Caco-2 (cell line): ENCODE measurements at regions not wholly inside any gene's neighbourhood (a gene's known extent, or its start where the extent isn't known, plus 50 kb on each side); places are given as distances from the start of the nearest gene placed in this dataset.

ENCODE experiments used
- BruUV-seq: library from RNA; stranded (reverse); fragments of 400-500 nt; replicated peaks from 2 replicates; lab custom pipeline; 2021; lab: Mats Ljungman, UMichigan
- CTCF ChIA-PET: fragments of 300-600 bp; sonication (Branson Sonifier 250); formaldehyde crosslinking; loops from one replicate; lab custom pipeline; 2022; ENCODE audit warnings: antibody characterized with exemption; lab: Charles Lee
- POLR2A ChIA-PET: fragments of 300-600 bp; sonication (Branson Sonifier 250); formaldehyde crosslinking; loops from one replicate; lab custom pipeline; 2022; ENCODE audit warnings: antibody characterized with exemption; lab: Charles Lee
- DNase-seq, 2 experiments: peaks; one replicate each; pipeline versions ENCODE4 v3.0.0 to v3.0.0-alpha.2; 2020 to 2022
- H3K27me3 ChIP-seq: replicated peaks from 2 replicates; pipeline ENCODE4 v1.6.0; 2011; ENCODE audit warnings: low read length; ENCODE audit not compliant: control insufficient read depth, insufficient read depth
- H3K36me3 ChIP-seq: 2 replicates; pipeline ENCODE4 v1.5.1; 2011; ENCODE audit warnings: low read length; ENCODE audit not compliant: control insufficient read depth, insufficient read depth
- H3K4me1 ChIP-seq: fragments of 250-450 bp; sonication (Bioruptor Pico); 2 replicates; pipeline ENCODE4 v1.5.1; 2020; ENCODE audit warnings: mild to moderate bottlenecking
- H3K4me3 ChIP-seq: 2 replicates; pipeline ENCODE4 v1.5.1; 2011; ENCODE audit warnings: low read depth, mild to moderate bottlenecking, control low read depth, low read length
- H3K9me3 ChIP-seq: fragments of 250-450 bp; sonication (Bioruptor Pico); 2 replicates; pipeline ENCODE4 v1.5.1; 2020; ENCODE audit warnings: mild to moderate bottlenecking, moderate library complexity
- H3K27ac Mint-ChIP-seq: one replicate; pipeline ENCODE4 v1.8.0; 2022; ENCODE audit warnings: mixed read lengths; ENCODE audit not compliant: unreplicated experiment
- H3K27me3 Mint-ChIP-seq: one replicate; pipeline ENCODE4 v1.8.0; 2022; ENCODE audit warnings: mixed read lengths; ENCODE audit not compliant: insufficient read depth, unreplicated experiment
- H3K36me3 Mint-ChIP-seq: one replicate; pipeline ENCODE4 v1.8.0; 2022; ENCODE audit warnings: mild to moderate bottlenecking, mixed read lengths; ENCODE audit not compliant: insufficient read depth, unreplicated experiment
- H3K4me1 Mint-ChIP-seq: one replicate; pipeline ENCODE4 v1.8.0; 2022; ENCODE audit warnings: low read depth, mixed read lengths; ENCODE audit not compliant: unreplicated experiment
- H3K4me3 Mint-ChIP-seq: one replicate; pipeline ENCODE4 v1.8.0; 2022; ENCODE audit warnings: mild to moderate bottlenecking, moderate library complexity, mixed read lengths; ENCODE audit not compliant: unreplicated experiment
- H3K9me3 Mint-ChIP-seq: one replicate; pipeline ENCODE4 v1.8.0; 2022; ENCODE audit warnings: mixed read lengths; ENCODE audit not compliant: unreplicated experiment
- intact Hi-C: fragments of 100-400 bp; cut with micrococcal nuclease; formaldehyde crosslinking; loops from one replicate; pipeline ENCODE4 v1.10.0; 2022; ENCODE audit not compliant: unreplicated experiment
- TF ChIP-seq, protein P1 (sequence below), 2 experiments: fragments of 200-600 bp in 1 of 2; IDR thresholded peaks; 1 replicate in 1 of 2; 2 replicates in 1 of 2; pipeline versions ENCODE4 v1.5.1 to v1.8.0; 2011 to 2022; ENCODE audit warnings: antibody characterized with exemption in 1 of 2, control low read depth in 1 of 2, inconsistent platforms in 1 of 2, low read depth in 1 of 2, low read length in 1 of 2, mild to moderate bottlenecking in 1 of 2, moderate library complexity in 1 of 2; ENCODE audit not compliant: insufficient read depth in 1 of 2, severe bottlenecking in 1 of 2, unreplicated experiment in 1 of 2

GRCh38 chr1:14090531-14090930 lies 390.5 kb downstream of the PRDM2 start:
- Mint-ChIP-seq H3K4me1 (no peaks in the 10 kb centered on the region), H3K4me3 (no peak overlapping the region), H3K27me3 (no peaks in the 10 kb centered on the region), H3K9me3 (peaks cover 25% of the 10 kb centered on the region), H3K27ac (no peak overlapping the region), H3K36me3 (no peaks in the 10 kb centered on the region)
- Histone ChIP-seq H3K4me3 (no peak overlapping the region), H3K9me3 (no peaks in the 10 kb centered on the region), H3K4me1 (no peaks in the 10 kb centered on the region), H3K27me3 (no peaks in the 10 kb centered on the region), H3K36me3 (no peaks in the 10 kb centered on the region)
- TF ChIP-seq, protein P1, sequence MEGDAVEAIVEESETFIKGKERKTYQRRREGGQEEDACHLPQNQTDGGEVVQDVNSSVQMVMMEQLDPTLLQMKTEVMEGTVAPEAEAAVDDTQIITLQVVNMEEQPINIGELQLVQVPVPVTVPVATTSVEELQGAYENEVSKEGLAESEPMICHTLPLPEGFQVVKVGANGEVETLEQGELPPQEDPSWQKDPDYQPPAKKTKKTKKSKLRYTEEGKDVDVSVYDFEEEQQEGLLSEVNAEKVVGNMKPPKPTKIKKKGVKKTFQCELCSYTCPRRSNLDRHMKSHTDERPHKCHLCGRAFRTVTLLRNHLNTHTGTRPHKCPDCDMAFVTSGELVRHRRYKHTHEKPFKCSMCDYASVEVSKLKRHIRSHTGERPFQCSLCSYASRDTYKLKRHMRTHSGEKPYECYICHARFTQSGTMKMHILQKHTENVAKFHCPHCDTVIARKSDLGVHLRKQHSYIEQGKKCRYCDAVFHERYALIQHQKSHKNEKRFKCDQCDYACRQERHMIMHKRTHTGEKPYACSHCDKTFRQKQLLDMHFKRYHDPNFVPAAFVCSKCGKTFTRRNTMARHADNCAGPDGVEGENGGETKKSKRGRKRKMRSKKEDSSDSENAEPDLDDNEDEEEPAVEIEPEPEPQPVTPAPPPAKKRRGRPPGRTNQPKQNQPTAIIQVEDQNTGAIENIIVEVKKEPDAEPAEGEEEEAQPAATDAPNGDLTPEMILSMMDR (IDR thresholded peaks at IDR 0.05; ENCODE audit: insufficient read depth in 1 of 2, low read depth in 1 of 2, low read length in 1 of 2, severe bottlenecking in 1 of 2, unreplicated experiment in 1 of 2) = no peak
- no peak for DNase-seq
- intact Hi-C loops = no loop called here
- no TSS peak for BruUV-seq
- ChIA-PET POLR2A (no interaction called here), CTCF (interaction anchor here (0.7 kb wide), 1 partner anchor 170 kb away, joined by 3 read pairs; no protein-coding TSS in a partner anchor)

- no TSS peak for BruUV-seq
- no peak overlapping the region for H3K4me3 ChIP-seq
- H3K36me3 ChIP-seq = no peaks in the 10 kb centered on the region
- ChIA-PET POLR2A (no interaction called here), CTCF (no interaction called here)
- no peaks in the 10 kb centered on the region for H3K4me1 ChIP-seq
- H3K27me3 ChIP-seq = no peaks in the 10 kb centered on the region
- H3K4me3 Mint-ChIP-seq = no peak overlapping the region
- no peaks in the 10 kb centered on the region for H3K9me3 ChIP-seq
- no peaks in the 10 kb centered on the region for H3K4me1 Mint-ChIP-seq
- H3K9me3 Mint-ChIP-seq = peaks cover 19% of the 10 kb centered on the region
- H3K36me3 Mint-ChIP-seq = no peaks in the 10 kb centered on the region
- intact Hi-C loops = no loop called here
- no peaks in the 10 kb centered on the region for H3K27me3 Mint-ChIP-seq
- no peak for DNase-seq
- H3K27ac Mint-ChIP-seq = no peak overlapping the region
- TF ChIP-seq, protein P1 (IDR thresholded peaks at IDR 0.05; ENCODE audit: insufficient read depth in 1 of 2, low read depth in 1 of 2, low read length in 1 of 2, severe bottlenecking in 1 of 2, unreplicated experiment in 1 of 2) = no peak
Measured at GRCh38 chr1:14094611-14095400, 394.8 kb downstream of the PRDM2 start.

DNA sequence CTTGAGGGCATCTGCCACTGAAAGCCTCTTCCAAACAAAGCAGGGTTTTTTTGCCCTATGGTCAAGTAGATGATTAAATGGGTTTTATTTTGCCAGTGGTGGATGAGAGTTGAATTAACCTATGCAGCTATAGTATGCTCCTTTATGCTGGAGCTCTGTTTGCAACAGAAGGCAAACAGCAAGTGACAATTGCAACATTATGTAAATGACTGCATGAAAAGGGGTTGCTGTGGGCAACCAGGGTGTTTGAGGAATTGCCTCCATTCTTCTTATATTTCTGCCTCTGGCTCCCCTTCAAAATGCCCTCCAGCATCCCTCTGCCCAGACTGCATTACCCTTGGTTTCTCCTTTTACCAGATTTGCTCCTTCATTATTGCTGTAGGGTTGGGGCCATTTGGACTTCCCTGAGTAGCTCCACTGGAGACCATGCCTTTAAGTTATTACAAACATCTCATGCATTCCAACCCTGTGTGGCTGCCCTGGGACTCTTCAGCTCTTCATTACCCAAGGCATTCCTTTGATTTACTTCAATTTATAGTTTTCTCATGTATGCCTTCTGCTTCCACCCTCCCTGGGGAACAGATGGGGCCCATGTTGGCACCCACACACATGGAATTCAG lies 398.4 kb downstream of the PRDM2 start:
- no peaks in the 10 kb centered on the region for H3K4me1 Mint-ChIP-seq
- ChIA-PET POLR2A (no interaction called here), CTCF (no interaction called here)
- TF ChIP-seq, protein P1 (IDR thresholded peaks at IDR 0.05; ENCODE audit: insufficient read depth in 1 of 2, low read depth in 1 of 2, low read length in 1 of 2, severe bottlenecking in 1 of 2, unreplicated experiment in 1 of 2) = no peak
- no peak overlapping the region for H3K27ac Mint-ChIP-seq
- no peaks in the 10 kb centered on the region for H3K36me3 Mint-ChIP-seq
- H3K27me3 Mint-ChIP-seq = no peaks in the 10 kb centered on the region
- BruUV-seq = no TSS peak
- Histone ChIP-seq H3K9me3 (no peaks in the 10 kb centered on the region), H3K4me1 (no peaks in the 10 kb centered on the region), H3K27me3 (no peaks in the 10 kb centered on the region), H3K36me3 (no peaks in the 10 kb centered on the region), H3K4me3 (no peak overlapping the region)
- intact Hi-C loops = no loop called here
- DNase-seq = no peak
- H3K9me3 Mint-ChIP-seq = no peaks in the 10 kb centered on the region
- no peak overlapping the region for H3K4me3 Mint-ChIP-seq
